ENCODE measurements at regions not wholly inside any gene's neighbourhood (a gene's known extent, or its start where the extent isn't known, plus 50 kb on each side); places are given as distances from the start of the nearest gene placed in this dataset.

DNA sequence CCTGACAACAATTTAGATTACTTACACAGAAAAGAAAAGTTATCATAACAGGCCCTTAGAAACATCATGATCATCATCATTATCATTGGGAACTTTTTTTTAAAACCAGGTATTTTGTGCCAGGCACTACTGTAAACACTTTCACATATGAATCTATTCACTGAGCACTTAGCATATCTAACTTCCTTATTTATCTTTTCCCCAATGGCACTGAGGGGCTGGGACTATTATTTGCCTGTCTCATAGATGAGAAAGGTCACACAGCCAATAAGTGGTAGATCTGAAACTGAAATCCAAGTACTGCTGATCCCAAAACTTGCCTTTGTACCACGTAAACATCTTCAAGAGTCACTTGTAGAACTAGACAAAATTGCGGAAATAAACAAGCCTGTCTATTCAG lies 184.2 kb upstream of the RBPJ start:
- Histone ChIP-seq H3K4me3 (ENCODE audit: low read depth in 1 of 3, low read length in 3 of 3) (no peak overlapping the region), H3K27ac (ENCODE audit: low read depth in 1 of 2, low read length in 2 of 2) (no peak overlapping the region), H3K36me3 (ENCODE audit: control insufficient read depth in 4 of 4, insufficient read depth in 3 of 4, low read depth in 1 of 4, low read length in 3 of 4) (no peaks in the 10 kb centered on the region), H3K4me1 (ENCODE audit: control insufficient read depth in 4 of 4, insufficient read depth in 4 of 4, low read length in 3 of 4) (no peaks in the 10 kb centered on the region), H3K9me3 (ENCODE audit: control insufficient read depth in 4 of 4, low read length in 3 of 4) (no peaks in the 10 kb centered on the region), H3K27me3 (ENCODE audit: control insufficient read depth in 4 of 4, insufficient read depth in 4 of 4, low read length in 3 of 4) (no peaks in the 10 kb centered on the region), H3K9ac (ENCODE audit: low read depth in 1 of 2, low read length in 2 of 2) (no peak overlapping the region)
- DNase-seq (ENCODE audit: low spot score): no peak
- TF ChIP-seq JUND (IDR thresholded peaks at IDR 0.05): no peak
- TF ChIP-seq, protein P1, sequence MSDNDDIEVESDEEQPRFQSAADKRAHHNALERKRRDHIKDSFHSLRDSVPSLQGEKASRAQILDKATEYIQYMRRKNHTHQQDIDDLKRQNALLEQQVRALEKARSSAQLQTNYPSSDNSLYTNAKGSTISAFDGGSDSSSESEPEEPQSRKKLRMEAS (IDR thresholded peaks at IDR 0.05): no peak
- no peak for TF ChIP-seq HNF4A (conservative IDR thresholded peaks at IDR 0.05)
- no peak for TF ChIP-seq RAD21 (IDR thresholded peaks at IDR 0.05)
- TF ChIP-seq HNF4G (IDR thresholded peaks at IDR 0.05): no peak
- TF ChIP-seq TAF1 (conservative IDR thresholded peaks at IDR 0.05): no peak
- TF ChIP-seq GABPA (IDR thresholded peaks at IDR 0.05 in 1 of 2, conservative IDR thresholded peaks at IDR 0.05 in 1 of 2): no peak
- TF ChIP-seq, protein P2, sequence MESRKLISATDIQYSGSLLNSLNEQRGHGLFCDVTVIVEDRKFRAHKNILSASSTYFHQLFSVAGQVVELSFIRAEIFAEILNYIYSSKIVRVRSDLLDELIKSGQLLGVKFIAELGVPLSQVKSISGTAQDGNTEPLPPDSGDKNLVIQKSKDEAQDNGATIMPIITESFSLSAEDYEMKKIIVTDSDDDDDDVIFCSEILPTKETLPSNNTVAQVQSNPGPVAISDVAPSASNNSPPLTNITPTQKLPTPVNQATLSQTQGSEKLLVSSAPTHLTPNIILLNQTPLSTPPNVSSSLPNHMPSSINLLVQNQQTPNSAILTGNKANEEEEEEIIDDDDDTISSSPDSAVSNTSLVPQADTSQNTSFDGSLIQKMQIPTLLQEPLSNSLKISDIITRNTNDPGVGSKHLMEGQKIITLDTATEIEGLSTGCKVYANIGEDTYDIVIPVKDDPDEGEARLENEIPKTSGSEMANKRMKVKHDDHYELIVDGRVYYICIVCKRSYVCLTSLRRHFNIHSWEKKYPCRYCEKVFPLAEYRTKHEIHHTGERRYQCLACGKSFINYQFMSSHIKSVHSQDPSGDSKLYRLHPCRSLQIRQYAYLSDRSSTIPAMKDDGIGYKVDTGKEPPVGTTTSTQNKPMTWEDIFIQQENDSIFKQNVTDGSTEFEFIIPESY (IDR thresholded peaks at IDR 0.05): no peak
- TF ChIP-seq, protein P3, sequence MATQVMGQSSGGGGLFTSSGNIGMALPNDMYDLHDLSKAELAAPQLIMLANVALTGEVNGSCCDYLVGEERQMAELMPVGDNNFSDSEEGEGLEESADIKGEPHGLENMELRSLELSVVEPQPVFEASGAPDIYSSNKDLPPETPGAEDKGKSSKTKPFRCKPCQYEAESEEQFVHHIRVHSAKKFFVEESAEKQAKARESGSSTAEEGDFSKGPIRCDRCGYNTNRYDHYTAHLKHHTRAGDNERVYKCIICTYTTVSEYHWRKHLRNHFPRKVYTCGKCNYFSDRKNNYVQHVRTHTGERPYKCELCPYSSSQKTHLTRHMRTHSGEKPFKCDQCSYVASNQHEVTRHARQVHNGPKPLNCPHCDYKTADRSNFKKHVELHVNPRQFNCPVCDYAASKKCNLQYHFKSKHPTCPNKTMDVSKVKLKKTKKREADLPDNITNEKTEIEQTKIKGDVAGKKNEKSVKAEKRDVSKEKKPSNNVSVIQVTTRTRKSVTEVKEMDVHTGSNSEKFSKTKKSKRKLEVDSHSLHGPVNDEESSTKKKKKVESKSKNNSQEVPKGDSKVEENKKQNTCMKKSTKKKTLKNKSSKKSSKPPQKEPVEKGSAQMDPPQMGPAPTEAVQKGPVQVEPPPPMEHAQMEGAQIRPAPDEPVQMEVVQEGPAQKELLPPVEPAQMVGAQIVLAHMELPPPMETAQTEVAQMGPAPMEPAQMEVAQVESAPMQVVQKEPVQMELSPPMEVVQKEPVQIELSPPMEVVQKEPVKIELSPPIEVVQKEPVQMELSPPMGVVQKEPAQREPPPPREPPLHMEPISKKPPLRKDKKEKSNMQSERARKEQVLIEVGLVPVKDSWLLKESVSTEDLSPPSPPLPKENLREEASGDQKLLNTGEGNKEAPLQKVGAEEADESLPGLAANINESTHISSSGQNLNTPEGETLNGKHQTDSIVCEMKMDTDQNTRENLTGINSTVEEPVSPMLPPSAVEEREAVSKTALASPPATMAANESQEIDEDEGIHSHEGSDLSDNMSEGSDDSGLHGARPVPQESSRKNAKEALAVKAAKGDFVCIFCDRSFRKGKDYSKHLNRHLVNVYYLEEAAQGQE (IDR thresholded peaks at IDR 0.05): no peak
- TF ChIP-seq RXRA (IDR thresholded peaks at IDR 0.05): no peak
- no peak for TF ChIP-seq FOXA1 (IDR thresholded peaks at IDR 0.05)
- no peak for TF ChIP-seq SP1 (IDR thresholded peaks at IDR 0.05)
- TF ChIP-seq FOXA2 (IDR thresholded peaks at IDR 0.05): no peak
- TF ChIP-seq, protein P4, sequence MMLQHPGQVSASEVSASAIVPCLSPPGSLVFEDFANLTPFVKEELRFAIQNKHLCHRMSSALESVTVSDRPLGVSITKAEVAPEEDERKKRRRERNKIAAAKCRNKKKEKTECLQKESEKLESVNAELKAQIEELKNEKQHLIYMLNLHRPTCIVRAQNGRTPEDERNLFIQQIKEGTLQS (IDR thresholded peaks at IDR 0.05): no peak
- no peak for TF ChIP-seq EGR1 (IDR thresholded peaks at IDR 0.05; ENCODE audit: low read depth in 2 of 2)
- TF ChIP-seq NR2F2 (IDR thresholded peaks at IDR 0.05): no peak
- TF ChIP-seq, protein P5, sequence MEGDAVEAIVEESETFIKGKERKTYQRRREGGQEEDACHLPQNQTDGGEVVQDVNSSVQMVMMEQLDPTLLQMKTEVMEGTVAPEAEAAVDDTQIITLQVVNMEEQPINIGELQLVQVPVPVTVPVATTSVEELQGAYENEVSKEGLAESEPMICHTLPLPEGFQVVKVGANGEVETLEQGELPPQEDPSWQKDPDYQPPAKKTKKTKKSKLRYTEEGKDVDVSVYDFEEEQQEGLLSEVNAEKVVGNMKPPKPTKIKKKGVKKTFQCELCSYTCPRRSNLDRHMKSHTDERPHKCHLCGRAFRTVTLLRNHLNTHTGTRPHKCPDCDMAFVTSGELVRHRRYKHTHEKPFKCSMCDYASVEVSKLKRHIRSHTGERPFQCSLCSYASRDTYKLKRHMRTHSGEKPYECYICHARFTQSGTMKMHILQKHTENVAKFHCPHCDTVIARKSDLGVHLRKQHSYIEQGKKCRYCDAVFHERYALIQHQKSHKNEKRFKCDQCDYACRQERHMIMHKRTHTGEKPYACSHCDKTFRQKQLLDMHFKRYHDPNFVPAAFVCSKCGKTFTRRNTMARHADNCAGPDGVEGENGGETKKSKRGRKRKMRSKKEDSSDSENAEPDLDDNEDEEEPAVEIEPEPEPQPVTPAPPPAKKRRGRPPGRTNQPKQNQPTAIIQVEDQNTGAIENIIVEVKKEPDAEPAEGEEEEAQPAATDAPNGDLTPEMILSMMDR (IDR thresholded peaks at IDR 0.05; ENCODE audit: low read depth, low read length, missing input control): no peak
- TF ChIP-seq YY1 (IDR thresholded peaks at IDR 0.05): no peak
- 95% methylated on average over 2 of the region's 2 CpGs for WGBS

All from liver (tissue), 8 donors.